IMR-90 (cell line): ENCODE measurements at regions not wholly inside any gene's neighbourhood (a gene's known extent, or its start where the extent isn't known, plus 50 kb on each side); places are given as distances from the start of the nearest gene placed in this dataset.
A peak's percentile ranks its signal among the peaks of the same experiment; 100 is the strongest.

Source experiments
- ATAC-seq: fragments of 200-7000 bp; cut with Tn5 transposase; 2 replicates; pipeline ENCODE4 v1.9.1; 2020; ENCODE audit warnings: low read depth, mild to moderate bottlenecking, moderate library complexity
- BruUV-seq: library from RNA; stranded (reverse); fragments of 400-500 nt; replicated peaks from 2 replicates; lab custom pipeline; 2021; lab: Mats Ljungman, UMichigan
- CTCF ChIA-PET: fragments of 300-600 bp; formaldehyde crosslinking; extraction: SDS; loops from one replicate; lab custom pipeline; 2021; ENCODE audit warnings: antibody characterized with exemption; lab: Yijun Ruan, JAX
- POLR2A ChIA-PET: fragments of 300-600 bp; sonication (Branson Sonifier 250); formaldehyde crosslinking; loops from one replicate; lab custom pipeline; 2022; ENCODE audit warnings: antibody characterized with exemption; ENCODE audit not compliant: unreplicated experiment; lab: Charles Lee
- DNase-seq: peaks from one replicate; pipeline ENCODE4 v3.0.0; 2013
- H2AFZ ChIP-seq: replicated peaks from 2 replicates; pipeline ENCODE3; 2013; ENCODE audit warnings: low read length, mild to moderate bottlenecking; ENCODE audit not compliant: poor library complexity
- H2AK5ac ChIP-seq: 2 replicates; pipeline ENCODE4 v1.6.1; 2013; ENCODE audit warnings: low read depth, low read length, inconsistent platforms
- H2AK9ac ChIP-seq: replicated peaks from 2 replicates; pipeline ENCODE3; 2013; ENCODE audit warnings: mild to moderate bottlenecking, low read depth, low read length, moderate library complexity; ENCODE audit not compliant: poor library complexity
- H2BK120ac ChIP-seq: 2 replicates; pipeline ENCODE4 v1.6.1; 2013; ENCODE audit warnings: low read depth, low read length, inconsistent platforms
- H2BK15ac ChIP-seq: 3 replicates; pipeline ENCODE4 v1.6.1; 2013; ENCODE audit warnings: low read depth, low read length, inconsistent platforms
- H2BK20ac ChIP-seq: 2 replicates; pipeline ENCODE4 v1.6.1; 2013; ENCODE audit warnings: low read depth, mild to moderate bottlenecking, inconsistent platforms, low read length, moderate library complexity
- H2BK5ac ChIP-seq: 2 replicates; pipeline ENCODE4 v1.6.1; 2013; ENCODE audit warnings: mild to moderate bottlenecking, low read depth, low read length, inconsistent platforms; ENCODE audit not compliant: poor library complexity, severe bottlenecking
- H3K14ac ChIP-seq: replicated peaks from 2 replicates; pipeline ENCODE4 v1.6.1; 2013; ENCODE audit warnings: low read depth, low read length, inconsistent platforms
- H3K18ac ChIP-seq: 2 replicates; pipeline ENCODE4 v1.6.1; 2013; ENCODE audit warnings: low read depth, low read length, control low read depth
- H3K23ac ChIP-seq: 2 replicates; pipeline ENCODE4 v1.6.1; 2013; ENCODE audit warnings: low read depth, low read length, inconsistent platforms
- H3K27ac ChIP-seq: 2 replicates; pipeline ENCODE4 v1.5.1; 2013; ENCODE audit warnings: mild to moderate bottlenecking, control low read depth, low read length; ENCODE audit not compliant: insufficient read depth
- H3K27me3 ChIP-seq: 2 replicates; pipeline ENCODE4 v1.6.1; 2013; ENCODE audit warnings: low read length; ENCODE audit not compliant: control insufficient read depth, insufficient read depth
- H3K36me3 ChIP-seq: 2 replicates; pipeline ENCODE4 v1.6.1; 2013; ENCODE audit warnings: low read length, mixed read lengths; ENCODE audit not compliant: control insufficient read depth, insufficient read depth
- H3K4ac ChIP-seq: 2 replicates; pipeline ENCODE4 v1.6.1; 2013; ENCODE audit warnings: low read depth, low read length, inconsistent platforms
- H3K4me1 ChIP-seq: 2 replicates; pipeline ENCODE4 v1.6.1; 2013; ENCODE audit warnings: low read length, mixed read lengths; ENCODE audit not compliant: control insufficient read depth, insufficient read depth
- H3K4me2 ChIP-seq: 2 replicates; pipeline ENCODE4 v1.6.1; 2013; ENCODE audit warnings: low read depth, mild to moderate bottlenecking, control low read depth, low read length, moderate library complexity
- H3K4me3 ChIP-seq: 2 replicates; pipeline ENCODE4 v1.5.1; 2013; ENCODE audit warnings: low read depth, mild to moderate bottlenecking, control low read depth, low read length, moderate library complexity; ENCODE audit not compliant: insufficient read depth
- H3K56ac ChIP-seq: 2 replicates; pipeline ENCODE4 v1.6.1; 2013; ENCODE audit warnings: low read length, inconsistent platforms; ENCODE audit not compliant: insufficient read depth; ENCODE audit errors: extremely low read depth
- H3K79me1 ChIP-seq, 2 experiments: 2 replicates each; pipeline ENCODE4 v1.6.1; 2013; ENCODE audit warnings: low read length in 2 of 2, inconsistent platforms in 1 of 2, low read depth in 1 of 2
- H3K9ac ChIP-seq: 2 replicates; pipeline ENCODE4 v1.6.1; 2013; ENCODE audit warnings: low read depth, low read length, control low read depth
- H3K9me1 ChIP-seq: 2 replicates; pipeline ENCODE4 v1.6.1; 2013; ENCODE audit warnings: low read length, inconsistent platforms; ENCODE audit not compliant: insufficient read depth
- H3K9me3 ChIP-seq: 2 replicates; pipeline ENCODE4 v1.6.1; 2013; ENCODE audit warnings: low read length; ENCODE audit not compliant: control insufficient read depth, insufficient read depth
- H4K20me1 ChIP-seq: 2 replicates; pipeline ENCODE4 v1.6.1; 2013; ENCODE audit warnings: low read length, inconsistent platforms; ENCODE audit not compliant: insufficient read depth
- H4K5ac ChIP-seq: 2 replicates; pipeline ENCODE4 v1.6.1; 2013; ENCODE audit warnings: mild to moderate bottlenecking, low read depth, low read length, control low read depth
- H4K8ac ChIP-seq, 2 experiments: 2 replicates each; pipeline ENCODE4 v1.6.1; 2013; ENCODE audit warnings: low read depth in 2 of 2, low read length in 2 of 2, control low read depth in 1 of 2, inconsistent platforms in 1 of 2
- H4K91ac ChIP-seq: 2 replicates; pipeline ENCODE4 v1.6.1; 2013; ENCODE audit warnings: low read depth, low read length, inconsistent platforms; ENCODE audit not compliant: insufficient read depth
- BHLHE40 ChIP-seq: fragments of 150-350 bp; IDR thresholded peaks from 2 replicates; pipeline ENCODE4 v1.6.1; 2016; ENCODE audit warnings: mild to moderate bottlenecking, low read depth, low read length
- CEBPB ChIP-seq: IDR thresholded peaks from 2 replicates; pipeline ENCODE4 v1.6.1; 2012; ENCODE audit warnings: low read depth, low read length, improper control_type of control experiment
- CHD1 ChIP-seq: IDR thresholded peaks from 2 replicates; pipeline ENCODE4 v1.6.1; 2012; ENCODE audit warnings: low read depth, low read length, improper control_type of control experiment
- MAFK ChIP-seq: IDR thresholded peaks from 2 replicates; pipeline ENCODE4 v1.6.1; 2012; ENCODE audit warnings: low read depth, low read length, improper control_type of control experiment
- MXI1 ChIP-seq: IDR thresholded peaks from 2 replicates; pipeline ENCODE4 v1.6.1; 2012; ENCODE audit warnings: low read depth, mild to moderate bottlenecking, low read length, moderate library complexity, borderline replicate concordance
- NFE2L2 ChIP-seq: fragments of 150-350 bp; IDR thresholded peaks from 2 replicates; pipeline ENCODE4 v1.6.1; 2016; ENCODE audit warnings: low read depth, mild to moderate bottlenecking, low read length
- RAD21 ChIP-seq: IDR thresholded peaks from 2 replicates; pipeline ENCODE4 v1.6.1; 2012; ENCODE audit warnings: low read length, improper control_type of control experiment
- WGBS, 2 experiments: methylation state at CpG; one replicate each; pipeline versions ENCODE4 v1.1.5 to v1.1.7; 2013; ENCODE audit warnings: missing lambda C conversion rate in 2 of 2; ENCODE audit not compliant: insufficient read length in 1 of 2; ENCODE audit errors: extremely low coverage in 2 of 2; 5-methylcytosine and 5-hydroxymethylcytosine counted together
- dilution Hi-C: fragments of 300-500 bp; cut with HindIII; formaldehyde crosslinking; loops from one replicate; pipeline ENCODE4 v1.14.3; 2018; ENCODE audit warnings: low sequenced_read_pairs; ENCODE audit not compliant: unreplicated experiment
- in situ Hi-C: fragments of 300-500 bp; cut with MboI; formaldehyde crosslinking; loops from 3 replicates; pipeline ENCODE4 v1.14.3; 2019; ENCODE audit warnings: low sequenced_read_pairs, inconsistent platforms, mixed read lengths
- intact Hi-C: fragments of 100-400 bp; cut with micrococcal nuclease; formaldehyde crosslinking; loops from 2 replicates; pipeline ENCODE4 v1.10.0; 2022
- TF ChIP-seq, protein P1 (sequence below): conservative IDR thresholded peaks from 2 replicates; pipeline ENCODE4 v1.5.1; 2012; ENCODE audit warnings: mild to moderate bottlenecking, low read depth, low read length, improper control_type of control experiment

DNA sequence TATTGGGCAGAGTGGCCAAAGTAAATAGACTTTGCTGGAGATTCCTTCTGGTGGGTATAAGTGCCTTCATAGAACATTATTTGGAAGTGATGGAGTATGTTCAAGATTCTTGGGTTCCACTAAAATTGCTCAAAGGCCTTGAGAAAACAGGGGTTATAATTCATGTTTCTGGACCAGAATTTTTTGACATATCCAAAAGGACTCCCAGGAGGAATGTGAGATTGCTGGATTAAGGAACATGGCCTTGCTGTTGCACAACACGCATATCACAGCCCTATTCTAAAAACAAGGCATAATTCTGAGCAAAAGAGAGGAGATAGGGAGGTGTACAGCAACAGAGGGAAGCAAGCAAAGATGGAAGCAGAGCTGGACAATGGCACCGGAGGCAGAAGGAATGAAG lies 111.7 kb upstream of the TNP1 start:
- in situ Hi-C loops (no loop called here), dilution Hi-C loops (no loop called here), intact Hi-C loops (no loop called here)
- no peak overlapping the region for H2BK20ac ChIP-seq
- H3K9me3 ChIP-seq, result 0 out of 2 replicates have a peak, but pooled peaks cover 2% of the 10 kb centered on the region
- H3K9ac ChIP-seq, result no peak overlapping the region
- H3K9me1 ChIP-seq, result no peaks in the 10 kb centered on the region
- DNase-seq, result no peak
- H3K23ac ChIP-seq, result no peak overlapping the region
- no peak overlapping the region for H3K56ac ChIP-seq
- H3K14ac ChIP-seq, result no peak overlapping the region
- H3K4ac ChIP-seq, result no peak overlapping the region
- ChIA-PET CTCF (no interaction called here), POLR2A (no interaction called here)
- H3K27ac ChIP-seq, result no peak overlapping the region
- no peak overlapping the region for H2AK9ac ChIP-seq
- no peak overlapping the region for H4K8ac ChIP-seq
- no peak overlapping the region; the same call in 1 of the 2 replicates for H4K5ac ChIP-seq
- H3K18ac ChIP-seq, result no peak overlapping the region; the same call in 1 of the 2 replicates
- no peak for TF ChIP-seq BHLHE40
- TF ChIP-seq MXI1, result no peak
- no peak for TF ChIP-seq NFE2L2
- TF ChIP-seq CEBPB, result peak; percentile 41; the same call in 1 of the 2 replicates
- no peak for TF ChIP-seq CHD1
- TF ChIP-seq, protein P1, sequence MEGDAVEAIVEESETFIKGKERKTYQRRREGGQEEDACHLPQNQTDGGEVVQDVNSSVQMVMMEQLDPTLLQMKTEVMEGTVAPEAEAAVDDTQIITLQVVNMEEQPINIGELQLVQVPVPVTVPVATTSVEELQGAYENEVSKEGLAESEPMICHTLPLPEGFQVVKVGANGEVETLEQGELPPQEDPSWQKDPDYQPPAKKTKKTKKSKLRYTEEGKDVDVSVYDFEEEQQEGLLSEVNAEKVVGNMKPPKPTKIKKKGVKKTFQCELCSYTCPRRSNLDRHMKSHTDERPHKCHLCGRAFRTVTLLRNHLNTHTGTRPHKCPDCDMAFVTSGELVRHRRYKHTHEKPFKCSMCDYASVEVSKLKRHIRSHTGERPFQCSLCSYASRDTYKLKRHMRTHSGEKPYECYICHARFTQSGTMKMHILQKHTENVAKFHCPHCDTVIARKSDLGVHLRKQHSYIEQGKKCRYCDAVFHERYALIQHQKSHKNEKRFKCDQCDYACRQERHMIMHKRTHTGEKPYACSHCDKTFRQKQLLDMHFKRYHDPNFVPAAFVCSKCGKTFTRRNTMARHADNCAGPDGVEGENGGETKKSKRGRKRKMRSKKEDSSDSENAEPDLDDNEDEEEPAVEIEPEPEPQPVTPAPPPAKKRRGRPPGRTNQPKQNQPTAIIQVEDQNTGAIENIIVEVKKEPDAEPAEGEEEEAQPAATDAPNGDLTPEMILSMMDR, result no peak
- TF ChIP-seq MAFK, result no peak
- no peak for TF ChIP-seq RAD21
- H4K20me1 ChIP-seq, result no peaks in the 10 kb centered on the region
- peaks cover 2% of the 10 kb centered on the region; the same call in 1 of the 2 replicates for H3K4me1 ChIP-seq
- no peak for ATAC-seq
- no peak overlapping the region for H2AK5ac ChIP-seq
- BruUV-seq, result no TSS peak
- no peak overlapping the region for H3K4me2 ChIP-seq
- H3K27me3 ChIP-seq, result peaks cover 4% of the 10 kb centered on the region
- H3K36me3 ChIP-seq, result no peaks in the 10 kb centered on the region
- no peak overlapping the region for H2BK5ac ChIP-seq
- H3K79me1 ChIP-seq, result no peaks in the 10 kb centered on the region
- H2BK15ac ChIP-seq, result no peak overlapping the region
- WGBS, 2 experiments, result 80% methylated on average over 1 of the region's 2 CpGs; no CpG with 5 or more reads in 1 of the 2 experiments
- H2AFZ ChIP-seq, result no peak overlapping the region
- H2BK120ac ChIP-seq, result no peak overlapping the region
- no peak overlapping the region for H3K4me3 ChIP-seq
- H4K91ac ChIP-seq, result no peak overlapping the region
